ENCODE measurements at regions not wholly inside any gene's neighbourhood (a gene's known extent, or its start where the extent isn't known, plus 50 kb on each side); places are given as distances from the start of the nearest gene placed in this dataset.
"Not testable (repeated sequence)": the region's sequence is repeated elsewhere in the genome, so short reads cannot be mapped to it uniquely, and the experiment has no call there.

- H3K27ac Mint-ChIP-seq (ENCODE audit: unreplicated experiment): no peak overlapping the region
- H3K4me1 Mint-ChIP-seq (ENCODE audit: low read depth, unreplicated experiment): no peaks in the 10 kb centered on the region
- TF ChIP-seq CTCF (IDR thresholded peaks at IDR 0.05; ENCODE audit: insufficient read depth in 1 of 2, low read depth in 1 of 2, low read length in 1 of 2, severe bottlenecking in 1 of 2, unreplicated experiment in 1 of 2): no peak
- H3K36me3 Mint-ChIP-seq (ENCODE audit: insufficient read depth, unreplicated experiment): no peaks in the 10 kb centered on the region
- CTCF ChIA-PET: no interaction called here
- no peaks in the 10 kb centered on the region for H3K4me1 ChIP-seq
- no peak overlapping the region for H3K4me3 ChIP-seq (ENCODE audit: low read depth, low read length)
- DNase-seq: no peak
- no TSS peak for BruUV-seq (replicated peaks)
- peaks cover 3% of the 10 kb centered on the region; the same call in 1 of the 2 replicates for H3K9me3 ChIP-seq
- H3K9me3 Mint-ChIP-seq (ENCODE audit: unreplicated experiment): no peaks in the 10 kb centered on the region
- POLR2A ChIA-PET: no interaction called here
- intact Hi-C loops (cut with micrococcal nuclease; ENCODE audit: unreplicated experiment): no loop called here
- no peaks in the 10 kb centered on the region for H3K36me3 ChIP-seq (ENCODE audit: control insufficient read depth, insufficient read depth, low read length)
- H3K4me3 Mint-ChIP-seq (ENCODE audit: unreplicated experiment): no peak overlapping the region
- H3K27me3 ChIP-seq (replicated peaks; ENCODE audit: control insufficient read depth, insufficient read depth, low read length): no peaks in the 10 kb centered on the region
- H3K27me3 Mint-ChIP-seq (ENCODE audit: insufficient read depth, unreplicated experiment): peaks cover 26% of the 10 kb centered on the region
Measured at GRCh38 chr19:30263830-30264381, 108.3 kb upstream of the ZNF536 start.

- H3K4me3 ChIP-seq (ENCODE audit: low read depth, low read length); H3K27me3 ChIP-seq (replicated peaks; ENCODE audit: control insufficient read depth, insufficient read depth, low read length); POLR2A ChIA-PET; H3K36me3 Mint-ChIP-seq (ENCODE audit: insufficient read depth, unreplicated experiment); intact Hi-C loops (cut with micrococcal nuclease; ENCODE audit: unreplicated experiment); CTCF ChIA-PET; H3K4me1 ChIP-seq; H3K36me3 ChIP-seq (ENCODE audit: control insufficient read depth, insufficient read depth, low read length); BruUV-seq (replicated peaks); H3K9me3 ChIP-seq; DNase-seq; H3K4me1 Mint-ChIP-seq (ENCODE audit: low read depth, unreplicated experiment); H3K9me3 Mint-ChIP-seq (ENCODE audit: unreplicated experiment); H3K4me3 Mint-ChIP-seq (ENCODE audit: unreplicated experiment); H3K27ac Mint-ChIP-seq (ENCODE audit: unreplicated experiment): not testable (repeated sequence)
- H3K27me3 Mint-ChIP-seq (ENCODE audit: insufficient read depth, unreplicated experiment): peaks cover 29% of the 10 kb centered on the region
Measured at GRCh38 chr19:30265918-30266317, 106.3 kb upstream of the ZNF536 start.

- DNase-seq: no peak
- TF ChIP-seq CTCF (IDR thresholded peaks at IDR 0.05; ENCODE audit: insufficient read depth in 1 of 2, low read depth in 1 of 2, low read length in 1 of 2, severe bottlenecking in 1 of 2, unreplicated experiment in 1 of 2): no peak
- H3K9me3 Mint-ChIP-seq (ENCODE audit: unreplicated experiment): no peaks in the 10 kb centered on the region
- CTCF ChIA-PET: no interaction called here
- H3K4me3 Mint-ChIP-seq (ENCODE audit: unreplicated experiment): no peak overlapping the region
- Histone ChIP-seq H3K9me3 (no peaks in the 10 kb centered on the region), H3K27me3 (replicated peaks; ENCODE audit: control insufficient read depth, insufficient read depth, low read length) (no peaks in the 10 kb centered on the region), H3K36me3 (ENCODE audit: control insufficient read depth, insufficient read depth, low read length) (no peaks in the 10 kb centered on the region), H3K4me3 (ENCODE audit: low read depth, low read length) (no peak overlapping the region), H3K4me1 (no peaks in the 10 kb centered on the region)
- H3K27ac Mint-ChIP-seq (ENCODE audit: unreplicated experiment): no peak overlapping the region
- no peaks in the 10 kb centered on the region for H3K36me3 Mint-ChIP-seq (ENCODE audit: insufficient read depth, unreplicated experiment)
- H3K4me1 Mint-ChIP-seq (ENCODE audit: low read depth, unreplicated experiment): no peaks in the 10 kb centered on the region
- intact Hi-C loops (cut with micrococcal nuclease; ENCODE audit: unreplicated experiment): no loop called here
- peaks cover 26% of the 10 kb centered on the region for H3K27me3 Mint-ChIP-seq (ENCODE audit: insufficient read depth, unreplicated experiment)
- POLR2A ChIA-PET: no interaction called here
- no TSS peak for BruUV-seq (replicated peaks)
Measured at GRCh38 chr19:30266687-30267086, 105.5 kb upstream of the ZNF536 start.

GRCh38 chr19:30267332-30267731 is 104.9 kb upstream of the ZNF536 start:
- CTCF ChIA-PET: no interaction called here

More at GRCh38 chr19:30267332-30267731, 104.9 kb upstream of the ZNF536 start:
- Histone ChIP-seq H3K4me3 (ENCODE audit: low read depth, low read length) (no peak overlapping the region), H3K4me1 (no peaks in the 10 kb centered on the region), H3K27me3 (replicated peaks; ENCODE audit: control insufficient read depth, insufficient read depth, low read length) (no peaks in the 10 kb centered on the region), H3K9me3 (no peaks in the 10 kb centered on the region), H3K36me3 (ENCODE audit: control insufficient read depth, insufficient read depth, low read length) (no peaks in the 10 kb centered on the region)
- TF ChIP-seq CTCF (IDR thresholded peaks at IDR 0.05; ENCODE audit: insufficient read depth in 1 of 2, low read depth in 1 of 2, low read length in 1 of 2, severe bottlenecking in 1 of 2, unreplicated experiment in 1 of 2): no peak
- no peaks in the 10 kb centered on the region for H3K36me3 Mint-ChIP-seq (ENCODE audit: insufficient read depth, unreplicated experiment)
- no peaks in the 10 kb centered on the region for H3K4me1 Mint-ChIP-seq (ENCODE audit: low read depth, unreplicated experiment)
- POLR2A ChIA-PET: no interaction called here
- BruUV-seq (replicated peaks): no TSS peak
- H3K9me3 Mint-ChIP-seq (ENCODE audit: unreplicated experiment): no peaks in the 10 kb centered on the region
- no peak overlapping the region for H3K4me3 Mint-ChIP-seq (ENCODE audit: unreplicated experiment)
- intact Hi-C loops (cut with micrococcal nuclease; ENCODE audit: unreplicated experiment): no loop called here
- no peak overlapping the region for H3K27ac Mint-ChIP-seq (ENCODE audit: unreplicated experiment)
- DNase-seq: no peak
- H3K27me3 Mint-ChIP-seq (ENCODE audit: insufficient read depth, unreplicated experiment): peaks cover 27% of the 10 kb centered on the region
